ENCODE measurements at regions not wholly inside any gene's neighbourhood (a gene's known extent, or its start where the extent isn't known, plus 50 kb on each side); places are given as distances from the start of the nearest gene placed in this dataset.
A peak's percentile ranks its signal among the peaks of the same experiment; 100 is the strongest.

DNA sequence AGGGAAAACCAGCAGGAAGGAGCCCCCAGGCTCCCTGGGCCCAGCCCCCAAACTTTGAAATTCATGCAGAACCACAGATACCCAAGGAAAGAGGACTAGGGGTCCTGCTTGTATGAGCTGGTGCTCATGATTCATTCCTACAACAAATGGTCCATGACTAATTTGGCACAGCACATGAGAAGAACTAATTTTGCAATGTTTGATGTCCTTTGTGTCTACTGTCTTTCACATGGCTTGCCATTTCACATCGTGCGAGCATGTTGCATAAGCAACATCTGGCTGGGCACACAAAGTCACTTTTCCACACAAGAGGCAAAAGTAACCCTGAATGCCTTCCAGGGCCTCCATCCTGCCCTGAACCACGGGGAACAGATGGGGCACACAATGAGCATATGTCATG lies 149.6 kb upstream of the APCDD1 start:
- no peak for DNase-seq (ENCODE audit: extremely low read depth in 1 of 11, low read depth in 9 of 11, low spot score in 4 of 11)

DNA sequence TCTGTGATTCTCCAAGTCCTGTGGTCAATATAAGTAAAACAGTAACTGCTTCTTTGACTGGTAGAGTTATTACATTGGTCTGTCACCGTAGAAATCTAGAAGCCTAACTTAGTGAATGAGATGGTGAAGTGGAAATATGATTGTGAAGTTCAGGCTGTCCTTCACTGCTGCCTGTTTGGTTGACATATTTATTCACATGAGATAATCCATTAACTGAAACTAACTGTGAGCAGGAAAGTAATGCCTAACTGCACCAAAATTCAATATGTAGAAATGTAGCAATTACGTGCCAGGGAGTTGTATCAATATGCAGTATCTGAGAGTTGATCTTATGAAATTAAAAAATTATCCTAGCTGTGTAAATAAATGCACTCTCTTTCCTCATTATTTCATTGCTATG lies 147.7 kb upstream of the APCDD1 start:
- DNase-seq (ENCODE audit: extremely low read depth in 1 of 11, low read depth in 9 of 11, low spot score in 4 of 11), result no peak

DNA sequence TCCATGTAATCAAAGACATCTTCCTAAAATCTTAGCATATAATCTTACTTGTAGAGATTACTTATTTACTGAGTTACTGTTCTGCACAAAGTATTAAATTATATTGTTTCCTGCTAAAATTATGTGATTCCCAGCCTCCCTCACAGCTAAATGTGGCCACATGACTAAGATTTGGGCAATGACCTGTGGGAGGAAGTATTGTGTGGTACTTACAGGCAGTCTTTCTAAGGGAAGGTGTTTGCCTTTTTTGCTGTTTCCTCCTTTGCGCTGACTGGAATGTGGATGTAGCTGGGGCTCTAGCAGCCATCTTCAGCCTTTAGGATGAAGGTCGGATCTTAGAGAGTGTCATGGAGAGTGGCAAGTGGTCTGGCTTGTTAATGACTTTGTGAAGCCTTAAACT lies 146.3 kb upstream of the APCDD1 start:
- DNase-seq (ENCODE audit: extremely low read depth in 1 of 11, low read depth in 9 of 11, low spot score in 4 of 11), result no peak

DNA sequence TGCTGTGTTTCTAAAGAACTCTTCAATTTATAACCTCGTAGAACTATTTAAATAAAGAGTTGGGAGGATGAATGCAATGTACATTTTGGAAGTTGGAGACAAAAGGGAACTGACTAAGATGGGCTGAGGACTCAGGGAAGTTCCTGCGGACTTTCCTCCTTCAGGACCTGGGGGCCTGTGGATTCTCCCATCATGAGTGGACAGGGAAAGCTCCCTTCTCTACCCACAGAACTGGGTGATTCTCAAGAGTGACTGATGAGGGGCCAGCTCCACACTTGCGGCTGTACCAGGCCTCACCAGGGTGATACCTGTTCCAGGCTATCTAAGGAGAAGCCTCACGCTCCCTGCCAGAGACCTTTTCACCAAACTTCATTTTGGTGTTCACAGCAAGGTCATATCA lies 143.8 kb upstream of the APCDD1 start:
- DNase-seq (ENCODE audit: extremely low read depth in 1 of 11, low read depth in 9 of 11, low spot score in 4 of 11), result no peak

DNA sequence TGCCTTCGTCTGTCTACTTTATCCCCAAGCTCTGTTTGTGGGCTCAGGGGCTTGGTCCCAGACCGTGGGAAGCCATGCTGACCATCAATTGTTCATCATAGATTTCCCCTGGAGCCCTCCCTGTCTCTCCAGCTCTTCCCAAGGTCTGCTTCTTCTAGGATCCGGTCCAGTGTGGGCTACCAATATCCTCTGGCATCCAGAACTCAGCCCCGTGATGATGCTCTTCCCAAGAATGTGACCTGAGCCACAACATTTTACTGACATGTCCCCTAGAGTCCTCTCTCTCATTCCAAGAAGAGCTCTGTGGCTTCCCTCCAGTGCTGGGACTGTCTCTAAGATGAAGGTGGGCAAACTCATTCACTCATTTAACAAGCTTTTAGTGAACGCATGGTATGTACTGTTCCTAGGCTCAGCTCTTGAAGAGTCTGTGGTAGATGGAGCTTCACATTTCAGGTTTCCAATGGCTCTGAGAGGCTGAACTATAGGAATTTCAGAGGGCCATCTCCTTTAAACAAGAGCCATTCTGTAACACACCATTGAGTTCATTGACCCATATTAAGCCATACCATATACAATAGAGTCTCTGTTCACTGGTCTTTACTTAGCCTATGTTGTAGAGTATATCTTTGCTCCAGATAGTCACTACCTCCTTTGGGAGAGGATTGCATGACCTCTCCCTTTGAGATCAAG lies 142.0 kb upstream of the APCDD1 start:
- DNase-seq (ENCODE audit: extremely low read depth in 1 of 11, low read depth in 9 of 11, low spot score in 4 of 11), result no peak

GRCh38 chr18:10313016-10313342 lies 141.5 kb upstream of the APCDD1 start:
- DNase-seq (ENCODE audit: extremely low read depth in 1 of 11, low read depth in 9 of 11, low spot score in 4 of 11), result no peak

GRCh38 chr18:10314066-10314465 lies 140.4 kb upstream of the APCDD1 start:
- no peak for DNase-seq (ENCODE audit: extremely low read depth in 1 of 11, low read depth in 9 of 11, low spot score in 4 of 11)

DNA sequence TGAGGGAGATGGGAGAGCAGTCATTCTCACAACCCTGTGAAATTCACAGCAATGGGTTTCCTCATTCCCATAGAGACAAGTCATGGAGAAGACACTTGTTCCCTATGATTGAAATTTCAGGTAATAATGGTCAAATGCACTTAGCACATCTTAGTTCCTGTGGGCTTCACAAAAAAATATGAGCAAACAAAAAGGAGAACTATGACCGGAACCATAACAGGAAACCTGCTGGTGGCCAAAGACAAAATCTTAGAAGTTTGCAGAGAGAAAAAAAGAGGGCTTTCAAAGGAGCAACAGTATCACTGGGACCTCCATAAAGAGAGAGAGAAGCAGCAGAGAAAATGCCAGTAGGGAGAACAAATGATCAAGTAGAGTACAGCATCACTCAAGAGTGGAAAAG lies 138.9 kb upstream of the APCDD1 start:
- DNase-seq (ENCODE audit: extremely low read depth in 1 of 11, low read depth in 9 of 11, low spot score in 4 of 11), result no peak

DNA sequence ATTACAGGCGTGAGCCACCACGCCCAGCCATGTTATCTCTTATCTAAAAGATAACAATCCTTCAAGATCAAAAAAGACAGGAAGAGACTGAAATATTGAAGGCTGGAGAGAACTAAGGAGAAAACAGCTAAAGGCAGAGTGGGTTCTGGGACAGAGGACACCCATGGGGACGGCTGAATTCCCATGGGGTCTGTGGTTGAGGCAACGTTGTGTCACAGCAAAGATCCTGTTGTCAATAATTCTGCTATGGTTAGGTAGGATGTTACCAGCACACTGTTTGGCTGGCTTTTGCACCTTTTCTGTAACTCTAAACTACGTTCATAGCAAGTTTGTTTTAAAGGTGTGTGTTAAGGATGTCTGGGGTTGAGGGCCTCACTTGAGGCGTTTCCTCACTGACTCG lies 137.7 kb upstream of the APCDD1 start:
- no peak for DNase-seq (ENCODE audit: extremely low read depth in 1 of 11, low read depth in 9 of 11, low spot score in 4 of 11)

- DNase-seq (ENCODE audit: extremely low read depth in 1 of 11, low read depth in 9 of 11, low spot score in 4 of 11), result no peak
These were observed 136.4 kb upstream of the APCDD1 start for GRCh38 chr18:10317864-10318690.

DNA sequence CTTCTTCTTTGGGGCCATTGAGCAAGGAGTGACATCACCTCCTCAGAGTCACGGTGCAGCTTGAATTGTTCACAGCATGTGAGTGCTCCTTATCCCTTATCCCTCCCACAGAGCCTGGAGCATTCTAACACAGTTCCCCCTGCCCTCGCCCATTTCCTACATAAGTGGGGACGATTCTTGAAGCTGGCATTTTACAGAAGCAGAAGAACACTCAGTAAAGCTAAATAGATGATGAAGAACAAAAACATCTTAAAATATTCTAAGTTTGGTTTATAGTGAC lies 135.8 kb upstream of the APCDD1 start:
- no peak for DNase-seq (ENCODE audit: extremely low read depth in 1 of 11, low read depth in 9 of 11, low spot score in 4 of 11)

DNA sequence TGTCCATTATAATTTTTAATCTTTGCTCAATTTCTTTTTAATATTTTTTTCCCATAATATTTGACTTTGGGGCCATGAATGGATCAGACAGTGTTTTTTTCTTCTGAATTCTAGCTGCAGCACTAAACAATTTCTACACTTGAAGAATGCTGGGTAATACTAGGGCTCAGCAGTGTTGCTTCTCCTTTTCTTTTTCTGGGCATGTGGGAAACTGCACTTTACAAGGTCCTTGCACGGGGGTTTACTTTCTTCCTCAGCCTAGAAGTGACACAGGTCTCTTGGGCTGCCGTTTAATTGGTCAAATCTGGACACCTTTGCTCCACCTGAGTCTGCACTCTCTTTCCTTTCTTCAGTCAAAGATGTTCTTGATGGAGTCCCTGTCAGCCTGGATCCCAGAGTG lies 135.4 kb upstream of the APCDD1 start:
- no peak for DNase-seq (ENCODE audit: extremely low read depth in 1 of 11, low read depth in 9 of 11, low spot score in 4 of 11)

DNA sequence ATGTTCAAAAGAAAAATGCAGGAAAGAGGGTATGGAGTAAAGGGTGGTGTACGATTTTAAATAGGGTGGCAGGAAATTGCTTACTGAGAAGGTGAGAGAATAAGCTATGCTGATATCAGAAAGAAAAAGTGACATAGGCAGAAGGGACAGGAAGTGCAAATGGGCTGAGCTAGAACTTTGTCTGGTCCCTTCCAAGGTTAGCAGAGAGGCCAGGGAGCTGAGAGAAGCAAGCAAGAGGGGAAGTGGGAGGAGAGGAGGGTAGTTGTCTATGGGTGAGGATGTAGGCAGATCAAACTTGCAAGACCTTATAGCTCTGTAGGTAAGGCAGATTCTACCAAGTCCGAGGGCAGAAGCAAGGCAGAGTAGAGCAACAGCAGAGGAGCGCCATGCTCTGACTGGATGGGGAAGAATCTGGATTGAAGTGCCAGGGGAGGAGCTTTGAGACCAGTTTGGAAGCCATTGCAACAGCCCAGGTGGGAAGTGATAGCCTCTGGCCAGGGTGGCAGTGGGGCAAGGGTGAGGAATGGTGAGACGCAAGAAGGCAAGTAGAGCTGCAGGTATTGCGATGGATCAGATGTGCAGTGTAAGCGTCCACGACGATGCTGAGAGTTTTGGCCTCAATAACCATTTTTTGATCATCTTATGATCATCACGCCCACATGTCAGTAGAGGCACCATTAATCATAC lies 134.4 kb upstream of the APCDD1 start:
- DNase-seq (ENCODE audit: extremely low read depth in 1 of 11, low read depth in 9 of 11, low spot score in 4 of 11), result no peak

GRCh38 chr18:10320791-10321190 lies 133.6 kb upstream of the APCDD1 start:
- DNase-seq (ENCODE audit: extremely low read depth in 1 of 11, low read depth in 9 of 11, low spot score in 4 of 11), result peak in 1 of 11 donors; percentile 38

DNA sequence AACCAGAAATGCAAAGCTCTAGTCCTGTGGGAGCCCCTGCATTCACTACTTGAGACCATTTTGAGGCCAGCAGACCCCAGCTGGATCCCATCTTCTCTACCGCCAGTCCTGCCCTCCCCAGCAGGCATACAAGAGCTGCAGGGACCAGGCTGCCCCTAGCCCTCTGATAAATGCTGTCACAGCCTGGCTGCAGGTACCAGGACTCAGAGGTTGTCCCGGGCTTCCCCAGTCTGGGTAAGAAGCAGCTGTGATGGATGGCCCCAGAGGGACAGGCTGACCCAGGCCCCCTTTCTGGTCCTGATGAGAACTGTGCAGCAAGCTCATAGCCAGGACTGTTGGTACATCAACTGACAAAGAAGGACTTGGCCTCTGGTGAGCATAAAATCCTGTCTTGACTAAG lies 132.9 kb upstream of the APCDD1 start:
- DNase-seq (ENCODE audit: extremely low read depth in 1 of 11, low read depth in 9 of 11, low spot score in 4 of 11), result no peak

DNA sequence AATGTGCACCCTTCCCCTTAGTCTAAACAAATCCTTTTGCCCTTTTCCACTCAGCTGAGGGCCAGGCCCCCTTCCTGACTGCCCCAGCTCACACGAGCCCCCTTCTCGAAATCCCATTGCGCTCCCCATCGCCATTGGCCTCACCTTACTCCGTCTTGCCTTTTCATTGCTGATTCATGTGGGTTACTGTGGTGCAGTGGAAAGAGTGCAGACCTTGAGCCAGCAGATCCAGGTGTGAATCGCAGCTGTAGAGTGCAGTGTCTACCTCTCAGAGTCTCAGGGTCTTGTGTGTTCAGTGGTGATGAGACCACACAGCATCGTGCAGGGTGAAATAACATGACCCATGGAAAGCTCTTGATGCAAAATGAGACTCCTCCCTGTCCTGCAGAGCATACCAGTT lies 132.4 kb upstream of the APCDD1 start:
- no peak for DNase-seq (ENCODE audit: extremely low read depth in 1 of 11, low read depth in 9 of 11, low spot score in 4 of 11)

- DNase-seq (ENCODE audit: extremely low read depth in 1 of 11, low read depth in 9 of 11, low spot score in 4 of 11), result no peak
These were observed 132.0 kb upstream of the APCDD1 start for GRCh38 chr18:10322435-10322834.

GRCh38 chr18:10329101-10329500 lies 125.3 kb upstream of the APCDD1 start:
- no peak for DNase-seq (ENCODE audit: extremely low read depth in 1 of 11, low read depth in 9 of 11, low spot score in 4 of 11)

DNA sequence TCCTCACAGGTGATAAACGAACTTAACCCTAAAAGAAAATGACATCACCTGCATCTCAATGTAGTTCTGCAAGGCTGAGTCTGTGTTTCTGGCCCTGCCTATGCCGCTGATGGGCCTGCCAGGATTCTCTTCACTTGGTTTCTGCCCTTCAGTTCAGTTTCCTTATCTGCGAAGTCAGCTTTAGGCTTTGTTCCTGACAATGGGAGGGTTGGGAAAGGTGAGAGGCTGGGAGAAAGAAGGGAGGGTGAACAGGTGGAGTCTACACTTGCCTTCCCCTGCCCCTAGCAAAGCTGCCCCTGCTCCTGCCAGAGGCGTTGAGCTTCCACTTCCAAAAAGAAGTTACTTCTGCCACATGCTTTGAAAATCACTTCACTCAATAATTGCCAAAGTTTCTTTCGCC lies 124.0 kb upstream of the APCDD1 start:
- DNase-seq (ENCODE audit: extremely low read depth in 1 of 11, low read depth in 9 of 11, low spot score in 4 of 11), result no peak

DNA sequence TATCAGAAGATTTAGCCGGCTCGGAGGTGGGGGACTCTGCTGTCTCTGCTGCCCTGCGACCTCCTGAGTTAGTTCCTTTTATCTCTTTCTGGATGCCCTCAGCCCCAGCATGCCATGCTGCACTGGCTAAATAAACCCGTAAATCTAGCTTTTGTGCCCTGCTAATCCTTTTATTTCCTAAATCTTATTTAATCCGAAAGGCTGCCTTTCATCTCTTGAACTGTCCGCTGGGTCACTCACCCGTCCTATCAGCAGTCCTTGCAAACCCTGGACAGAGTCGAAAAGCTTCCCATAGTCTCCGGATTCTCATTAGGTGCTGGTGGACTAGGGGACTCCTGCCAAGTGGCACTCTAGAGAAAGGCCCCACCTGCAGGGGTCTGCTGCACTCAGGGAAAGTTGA lies 122.0 kb upstream of the APCDD1 start:
- DNase-seq (ENCODE audit: extremely low read depth in 1 of 11, low read depth in 9 of 11, low spot score in 4 of 11), result no peak
